Duodenal mucosa (tissue), 2 donors: ENCODE measurements at regions not wholly inside any gene's neighbourhood (a gene's known extent, or its start where the extent isn't known, plus 50 kb on each side); places are given as distances from the start of the nearest gene placed in this dataset.

Source experiments
- H3K27ac ChIP-seq: one replicate; pipeline ENCODE4 v1.7.0; 2013; ENCODE audit warnings: low read depth, low read length
- H3K27me3 ChIP-seq, 2 donors: one replicate each; pipeline ENCODE4 v1.7.0; 2013; ENCODE audit warnings: low read length in 2 of 2, control low read depth in 1 of 2; ENCODE audit not compliant: insufficient read depth in 2 of 2, control insufficient read depth in 1 of 2
- H3K36me3 ChIP-seq, 2 donors: one replicate each; pipeline ENCODE4 v1.7.0; 2013; ENCODE audit warnings: low read length in 2 of 2, control low read depth in 1 of 2; ENCODE audit not compliant: insufficient read depth in 2 of 2, control insufficient read depth in 1 of 2
- H3K4me1 ChIP-seq, 2 donors: one replicate each; pipeline ENCODE4 v1.7.0; 2013; ENCODE audit warnings: low read length in 2 of 2, control low read depth in 1 of 2; ENCODE audit not compliant: insufficient read depth in 2 of 2, control insufficient read depth in 1 of 2
- H3K4me3 ChIP-seq, 2 donors: one replicate each; pipeline ENCODE4 v1.7.0; 2013; ENCODE audit warnings: low read length in 2 of 2, low read depth in 1 of 2
- H3K9ac ChIP-seq, 2 donors: one replicate each; pipeline ENCODE4 v1.7.0; 2013; ENCODE audit warnings: low read length in 2 of 2, low read depth in 1 of 2
- H3K9me3 ChIP-seq, 2 donors: one replicate each; pipeline ENCODE4 v1.7.0; 2013; ENCODE audit warnings: low read length in 2 of 2, control low read depth in 1 of 2; ENCODE audit not compliant: control insufficient read depth in 1 of 2

- Histone ChIP-seq H3K4me1 (no peaks in the 10 kb centered on the region), H3K36me3 (no peaks in the 10 kb centered on the region), H3K9me3 (peaks cover 0 to 4% of the 10 kb centered on the region in 2 donors), H3K9ac (no peak overlapping the region), H3K27me3 (no peaks in the 10 kb centered on the region), H3K4me3 (no peak overlapping the region), H3K27ac (no peak overlapping the region)
Observed at GRCh38 chr2:7524195-7524594, 607.0 kb downstream of the RNF144A start.

- Histone ChIP-seq H3K27ac (no peak overlapping the region), H3K9ac (no peak overlapping the region), H3K4me1 (no peaks in the 10 kb centered on the region), H3K36me3 (no peaks in the 10 kb centered on the region), H3K9me3 (peaks cover 8 to 9% of the 10 kb centered on the region in 2 donors), H3K27me3 (no peaks in the 10 kb centered on the region), H3K4me3 (no peak overlapping the region)
Observed at GRCh38 chr2:7525746-7526145, 608.5 kb downstream of the RNF144A start.

GRCh38 chr2:7527165-7527722 is 610.0 kb downstream of the RNF144A start:
- no peaks in the 10 kb centered on the region for H3K4me1 ChIP-seq
- peaks cover 14% of the 10 kb centered on the region in 2 donors for H3K9me3 ChIP-seq
- no peak overlapping the region for H3K27ac ChIP-seq
- no peak overlapping the region for H3K4me3 ChIP-seq
- H3K27me3 ChIP-seq = no peaks in the 10 kb centered on the region
- no peak overlapping the region for H3K9ac ChIP-seq
- H3K36me3 ChIP-seq = no peaks in the 10 kb centered on the region

- Histone ChIP-seq H3K27ac (no peak overlapping the region), H3K9ac (no peak overlapping the region), H3K36me3 (no peaks in the 10 kb centered on the region), H3K4me1 (no peaks in the 10 kb centered on the region), H3K4me3 (no peak overlapping the region), H3K9me3 (peaks cover 14% of the 10 kb centered on the region in 2 donors), H3K27me3 (no peaks in the 10 kb centered on the region)
Observed at GRCh38 chr2:7530001-7530400, 612.8 kb downstream of the RNF144A start.

GRCh38 chr2:7539077-7539476 is 621.9 kb downstream of the RNF144A start:
- no peaks in the 10 kb centered on the region for H3K27me3 ChIP-seq
- no peak overlapping the region for H3K9ac ChIP-seq
- no peaks in the 10 kb centered on the region for H3K4me1 ChIP-seq
- H3K36me3 ChIP-seq = no peaks in the 10 kb centered on the region
- no peaks in the 10 kb centered on the region for H3K9me3 ChIP-seq
- no peak overlapping the region for H3K27ac ChIP-seq
- H3K4me3 ChIP-seq = no peak overlapping the region

- H3K9ac ChIP-seq = no peak overlapping the region
- no peaks in the 10 kb centered on the region for H3K27me3 ChIP-seq
- H3K4me3 ChIP-seq = no peak overlapping the region
- H3K4me1 ChIP-seq = no peaks in the 10 kb centered on the region
- no peaks in the 10 kb centered on the region for H3K9me3 ChIP-seq
- H3K36me3 ChIP-seq = no peaks in the 10 kb centered on the region
- H3K27ac ChIP-seq = no peak overlapping the region
Observed at GRCh38 chr2:7539760-7540159, 622.5 kb downstream of the RNF144A start.

GRCh38 chr2:7552825-7553570 is 635.8 kb downstream of the RNF144A start:
- Histone ChIP-seq H3K9ac (no peak overlapping the region), H3K9me3 (no peaks in the 10 kb centered on the region), H3K4me3 (no peak overlapping the region), H3K36me3 (no peaks in the 10 kb centered on the region), H3K27me3 (no peaks in the 10 kb centered on the region), H3K4me1 (no peaks in the 10 kb centered on the region), H3K27ac (no peak overlapping the region)

- no peaks in the 10 kb centered on the region for H3K4me1 ChIP-seq
- H3K4me3 ChIP-seq = no peak overlapping the region
- no peak overlapping the region for H3K27ac ChIP-seq
- no peaks in the 10 kb centered on the region for H3K9me3 ChIP-seq
- no peak overlapping the region for H3K9ac ChIP-seq
- H3K27me3 ChIP-seq = no peaks in the 10 kb centered on the region
- no peaks in the 10 kb centered on the region for H3K36me3 ChIP-seq
Observed at GRCh38 chr2:7555260-7555659, 638.0 kb downstream of the RNF144A start.

- no peak overlapping the region for H3K9ac ChIP-seq
- no peaks in the 10 kb centered on the region for H3K36me3 ChIP-seq
- H3K27me3 ChIP-seq = no peaks in the 10 kb centered on the region
- no peak overlapping the region for H3K4me3 ChIP-seq
- no peaks in the 10 kb centered on the region for H3K4me1 ChIP-seq
- H3K27ac ChIP-seq = no peak overlapping the region
- no peaks in the 10 kb centered on the region for H3K9me3 ChIP-seq
Observed at GRCh38 chr2:7557376-7557775, 640.2 kb downstream of the RNF144A start.

- no peak overlapping the region for H3K4me3 ChIP-seq
- H3K9ac ChIP-seq = no peak overlapping the region
- no peaks in the 10 kb centered on the region for H3K27me3 ChIP-seq
- no peaks in the 10 kb centered on the region for H3K36me3 ChIP-seq
- no peak overlapping the region for H3K27ac ChIP-seq
- H3K4me1 ChIP-seq = no peaks in the 10 kb centered on the region
- H3K9me3 ChIP-seq = no peaks in the 10 kb centered on the region
Observed at GRCh38 chr2:7559791-7560190, 642.6 kb downstream of the RNF144A start.
